ENCODE measurements at regions not wholly inside any gene's neighbourhood (a gene's known extent, or its start where the extent isn't known, plus 50 kb on each side); places are given as distances from the start of the nearest gene placed in this dataset.

DNA sequence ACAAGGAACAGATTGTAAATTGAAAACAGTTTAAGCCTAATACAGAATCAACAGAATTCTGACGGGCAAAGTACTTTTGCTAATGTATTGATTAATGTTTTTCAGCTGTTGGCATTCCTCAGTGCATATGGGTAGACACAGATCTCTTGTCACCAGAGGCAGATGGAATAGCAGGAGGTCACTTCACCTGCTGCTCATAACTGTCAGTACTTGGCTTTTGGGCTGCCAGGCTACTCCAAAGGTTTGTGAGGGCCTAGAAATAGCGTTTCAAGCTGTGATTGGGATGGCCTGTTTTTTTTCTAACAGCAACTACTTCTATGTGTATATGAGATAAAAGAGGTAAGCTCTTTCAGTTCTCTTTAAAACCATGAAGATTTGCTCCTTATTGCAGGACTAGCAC, 307.5 kb upstream of the ANXA10 start:
- Histone ChIP-seq H3K4me2 (ENCODE audit: low read length) (no peak overlapping the region), H3K9ac (ENCODE audit: low read length) (no peak overlapping the region), H3K79me2 (ENCODE audit: insufficient read depth, low read length) (no peaks in the 10 kb centered on the region), H2AFZ (ENCODE audit: low read depth, low read length) (no peak overlapping the region), H3K4me3 (ENCODE audit: insufficient read depth, low read depth, low read length) (no peak overlapping the region), H3K36me3 (ENCODE audit: insufficient read depth, low read length) (no peaks in the 10 kb centered on the region), H3K4me1 (ENCODE audit: insufficient read depth, low read length) (no peaks in the 10 kb centered on the region), H3K27me3 (ENCODE audit: insufficient read depth, low read length) (no peaks in the 10 kb centered on the region), H4K20me1 (ENCODE audit: insufficient read depth, low read length) (no peaks in the 10 kb centered on the region), H3K9me3 (ENCODE audit: insufficient read depth, low read depth, low read length) (no peaks in the 10 kb centered on the region), H3K27ac (ENCODE audit: low read depth, low read length) (no peak overlapping the region)
- H3K36me3 Mint-ChIP-seq (ENCODE audit: low read depth, unreplicated experiment): no peaks in the 10 kb centered on the region
- H3K9me3 Mint-ChIP-seq (ENCODE audit: unreplicated experiment): no peaks in the 10 kb centered on the region
- no peak for TF ChIP-seq CTCF (IDR thresholded peaks at IDR 0.05; ENCODE audit: insufficient read depth, low read depth, low read length)
- TF ChIP-seq EZH2 (IDR thresholded peaks at IDR 0.05; ENCODE audit: insufficient read depth, low read length): no peak
- no peaks in the 10 kb centered on the region for H3K27me3 Mint-ChIP-seq (ENCODE audit: low read depth, unreplicated experiment)
- H3K27ac Mint-ChIP-seq (ENCODE audit: unreplicated experiment): no peak overlapping the region
- no peak for DNase-seq (ENCODE audit: low read depth)
- FAIRE-seq: no peak
- H3K4me3 Mint-ChIP-seq (ENCODE audit: unreplicated experiment): no peak overlapping the region
- no peaks in the 10 kb centered on the region for H3K4me1 Mint-ChIP-seq (ENCODE audit: low read depth, unreplicated experiment)

- H4K20me1 ChIP-seq (ENCODE audit: insufficient read depth, low read length): no peaks in the 10 kb centered on the region
- no peaks in the 10 kb centered on the region for H3K36me3 Mint-ChIP-seq (ENCODE audit: low read depth, unreplicated experiment)
- no peak overlapping the region for H3K4me3 Mint-ChIP-seq (ENCODE audit: unreplicated experiment)
- FAIRE-seq (no peak), DNase-seq (ENCODE audit: low read depth) (no peak)
- H3K79me2 ChIP-seq (ENCODE audit: insufficient read depth, low read length): no peaks in the 10 kb centered on the region
- no peaks in the 10 kb centered on the region for H3K9me3 ChIP-seq (ENCODE audit: insufficient read depth, low read depth, low read length)
- no peaks in the 10 kb centered on the region for H3K27me3 Mint-ChIP-seq (ENCODE audit: low read depth, unreplicated experiment)
- no peaks in the 10 kb centered on the region for H3K4me1 Mint-ChIP-seq (ENCODE audit: low read depth, unreplicated experiment)
- no peak overlapping the region for H3K27ac ChIP-seq (ENCODE audit: low read depth, low read length)
- H3K27me3 ChIP-seq (ENCODE audit: insufficient read depth, low read length): no peaks in the 10 kb centered on the region
- H3K27ac Mint-ChIP-seq (ENCODE audit: unreplicated experiment): no peak overlapping the region
- no peak overlapping the region for H2AFZ ChIP-seq (ENCODE audit: low read depth, low read length)
- no peak overlapping the region for H3K4me3 ChIP-seq (ENCODE audit: insufficient read depth, low read depth, low read length)
- no peaks in the 10 kb centered on the region for H3K36me3 ChIP-seq (ENCODE audit: insufficient read depth, low read length)
- no peak overlapping the region for H3K4me2 ChIP-seq (ENCODE audit: low read length)
- TF ChIP-seq CTCF (IDR thresholded peaks at IDR 0.05; ENCODE audit: insufficient read depth, low read depth, low read length): no peak
- H3K9me3 Mint-ChIP-seq (ENCODE audit: unreplicated experiment): no peaks in the 10 kb centered on the region
- no peak overlapping the region for H3K9ac ChIP-seq (ENCODE audit: low read length)
- no peaks in the 10 kb centered on the region for H3K4me1 ChIP-seq (ENCODE audit: insufficient read depth, low read length)
These were observed 306.8 kb upstream of the ANXA10 start for GRCh38 chr4:167785523-167785922.

GRCh38 chr4:167786504-167786903, 305.8 kb upstream of the ANXA10 start:
- Histone ChIP-seq H3K9ac (ENCODE audit: low read length) (no peak overlapping the region), H3K36me3 (ENCODE audit: insufficient read depth, low read length) (no peaks in the 10 kb centered on the region), H3K79me2 (ENCODE audit: insufficient read depth, low read length) (no peaks in the 10 kb centered on the region), H4K20me1 (ENCODE audit: insufficient read depth, low read length) (no peaks in the 10 kb centered on the region), H3K4me3 (ENCODE audit: insufficient read depth, low read depth, low read length) (no peak overlapping the region), H3K4me2 (ENCODE audit: low read length) (no peak overlapping the region), H3K27ac (ENCODE audit: low read depth, low read length) (no peak overlapping the region), H2AFZ (ENCODE audit: low read depth, low read length) (no peak overlapping the region), H3K4me1 (ENCODE audit: insufficient read depth, low read length) (no peaks in the 10 kb centered on the region), H3K27me3 (ENCODE audit: insufficient read depth, low read length) (no peaks in the 10 kb centered on the region), H3K9me3 (ENCODE audit: insufficient read depth, low read depth, low read length) (no peaks in the 10 kb centered on the region)
- TF ChIP-seq EZH2 (IDR thresholded peaks at IDR 0.05; ENCODE audit: insufficient read depth, low read length): no peak
- TF ChIP-seq CTCF (IDR thresholded peaks at IDR 0.05; ENCODE audit: insufficient read depth, low read depth, low read length): no peak
- no peaks in the 10 kb centered on the region for H3K27me3 Mint-ChIP-seq (ENCODE audit: low read depth, unreplicated experiment)
- H3K4me1 Mint-ChIP-seq (ENCODE audit: low read depth, unreplicated experiment): no peaks in the 10 kb centered on the region
- FAIRE-seq (no peak), DNase-seq (ENCODE audit: low read depth) (no peak)
- H3K27ac Mint-ChIP-seq (ENCODE audit: unreplicated experiment): no peak overlapping the region
- no peak overlapping the region for H3K4me3 Mint-ChIP-seq (ENCODE audit: unreplicated experiment)
- H3K36me3 Mint-ChIP-seq (ENCODE audit: low read depth, unreplicated experiment): no peaks in the 10 kb centered on the region
- no peaks in the 10 kb centered on the region for H3K9me3 Mint-ChIP-seq (ENCODE audit: unreplicated experiment)

All from astrocyte (in vitro differentiated cells and primary cell).